ENCODE measurements at regions not wholly inside any gene's neighbourhood (a gene's known extent, or its start where the extent isn't known, plus 50 kb on each side); places are given as distances from the start of the nearest gene placed in this dataset.
"Not testable (repeated sequence)": the region's sequence is repeated elsewhere in the genome, so short reads cannot be mapped to it uniquely, and the experiment has no call there.

- TF ChIP-seq ERF (CRISPR knock-in tag; IDR thresholded peaks at IDR 0.05); TBL1XR1 (IDR thresholded peaks at IDR 0.05; ENCODE audit: borderline replicate concordance, low read length, partially characterized antibody); STAT5B (CRISPR knock-in tag; IDR thresholded peaks at IDR 0.05); ATF2 (CRISPR knock-in tag; IDR thresholded peaks at IDR 0.05); POLR2AphosphoS5 (IDR thresholded peaks at IDR 0.05; ENCODE audit: low read depth, low read length); ZNF776 (CRISPR knock-in tag; IDR thresholded peaks at IDR 0.05): not testable (repeated sequence)
Observed at GRCh38 chr9:39015178-39015577, 272.8 kb downstream of the CNTNAP3 start.

Measured in HepG2 (cell line).